ENCODE measurements at regions not wholly inside any gene's neighbourhood (a gene's known extent, or its start where the extent isn't known, plus 50 kb on each side); places are given as distances from the start of the nearest gene placed in this dataset.
A peak's percentile ranks its signal among the peaks of the same experiment; 100 is the strongest.

DNA sequence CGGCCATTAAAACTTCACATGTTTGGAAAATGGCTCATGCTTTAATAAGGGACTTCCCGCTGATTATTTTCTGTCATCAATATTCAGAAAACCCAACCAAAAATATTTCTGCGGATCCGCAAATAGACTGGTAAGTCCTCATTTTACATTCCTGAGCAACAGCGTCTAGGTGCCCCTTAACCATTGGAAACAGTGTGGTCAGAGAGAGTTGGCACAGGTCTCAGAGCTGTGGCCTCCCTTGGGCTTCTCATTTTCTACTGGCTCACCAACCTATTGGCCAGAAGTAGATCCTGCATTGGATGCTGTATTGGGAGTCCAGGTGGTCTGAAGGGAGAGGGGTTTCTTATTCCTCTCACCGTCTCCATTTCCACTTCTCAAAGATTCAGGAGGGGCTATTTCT is 348.1 kb upstream of the DCBLD2 start:
- Histone ChIP-seq H3K4me3 (no peak overlapping the region), H3K36me3 (no peaks in the 10 kb centered on the region), H3K27ac (peak overlapping the region; percentile 66 to 75), H3K4me1 (peaks cover 0 to 86% (median 35%) of the 10 kb centered on the region in 4 donors), H3K27me3 (no peaks in the 10 kb centered on the region), H3K9me3 (no peaks in the 10 kb centered on the region)
- intact Hi-C loops (cut with DNase I; ENCODE audit: low total_unique reads), result no loop called here
- DNase-seq, result no peak
- TF ChIP-seq, protein P1, sequence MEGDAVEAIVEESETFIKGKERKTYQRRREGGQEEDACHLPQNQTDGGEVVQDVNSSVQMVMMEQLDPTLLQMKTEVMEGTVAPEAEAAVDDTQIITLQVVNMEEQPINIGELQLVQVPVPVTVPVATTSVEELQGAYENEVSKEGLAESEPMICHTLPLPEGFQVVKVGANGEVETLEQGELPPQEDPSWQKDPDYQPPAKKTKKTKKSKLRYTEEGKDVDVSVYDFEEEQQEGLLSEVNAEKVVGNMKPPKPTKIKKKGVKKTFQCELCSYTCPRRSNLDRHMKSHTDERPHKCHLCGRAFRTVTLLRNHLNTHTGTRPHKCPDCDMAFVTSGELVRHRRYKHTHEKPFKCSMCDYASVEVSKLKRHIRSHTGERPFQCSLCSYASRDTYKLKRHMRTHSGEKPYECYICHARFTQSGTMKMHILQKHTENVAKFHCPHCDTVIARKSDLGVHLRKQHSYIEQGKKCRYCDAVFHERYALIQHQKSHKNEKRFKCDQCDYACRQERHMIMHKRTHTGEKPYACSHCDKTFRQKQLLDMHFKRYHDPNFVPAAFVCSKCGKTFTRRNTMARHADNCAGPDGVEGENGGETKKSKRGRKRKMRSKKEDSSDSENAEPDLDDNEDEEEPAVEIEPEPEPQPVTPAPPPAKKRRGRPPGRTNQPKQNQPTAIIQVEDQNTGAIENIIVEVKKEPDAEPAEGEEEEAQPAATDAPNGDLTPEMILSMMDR (IDR thresholded peaks at IDR 0.05), result no peak

DNA sequence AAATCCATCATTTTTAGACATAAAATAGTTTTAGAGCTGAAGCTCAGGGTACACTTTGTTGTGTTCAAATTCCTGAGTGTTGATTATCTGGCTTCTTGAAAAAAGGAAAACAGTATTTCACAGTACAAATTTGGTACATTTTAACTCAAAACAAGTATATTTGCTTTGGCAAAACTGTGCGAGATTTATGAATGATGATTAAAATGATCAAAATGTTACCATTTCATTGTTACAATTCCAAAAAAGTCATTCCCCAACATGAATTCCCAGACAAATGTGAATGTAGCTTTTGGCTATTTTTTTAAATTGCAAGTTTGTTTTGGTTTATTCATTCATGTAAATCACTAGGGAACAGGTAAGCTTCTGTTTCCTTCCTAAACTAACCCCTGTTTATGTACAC is 347.4 kb upstream of the DCBLD2 start:
- H3K36me3 ChIP-seq, result no peaks in the 10 kb centered on the region
- intact Hi-C loops (cut with DNase I; ENCODE audit: low total_unique reads), result no loop called here
- no peak for DNase-seq
- TF ChIP-seq, protein P1 (IDR thresholded peaks at IDR 0.05), result no peak
- H3K27me3 ChIP-seq, result no peaks in the 10 kb centered on the region
- peaks cover 0 to 3% (median 0%) of the 10 kb centered on the region in 3 donors for H3K9me3 ChIP-seq
- peak overlapping the region; percentile 66 to 75 for H3K27ac ChIP-seq
- peaks cover 0 to 80% (median 35%) of the 10 kb centered on the region in 4 donors for H3K4me1 ChIP-seq
- no peak overlapping the region for H3K4me3 ChIP-seq

DNA sequence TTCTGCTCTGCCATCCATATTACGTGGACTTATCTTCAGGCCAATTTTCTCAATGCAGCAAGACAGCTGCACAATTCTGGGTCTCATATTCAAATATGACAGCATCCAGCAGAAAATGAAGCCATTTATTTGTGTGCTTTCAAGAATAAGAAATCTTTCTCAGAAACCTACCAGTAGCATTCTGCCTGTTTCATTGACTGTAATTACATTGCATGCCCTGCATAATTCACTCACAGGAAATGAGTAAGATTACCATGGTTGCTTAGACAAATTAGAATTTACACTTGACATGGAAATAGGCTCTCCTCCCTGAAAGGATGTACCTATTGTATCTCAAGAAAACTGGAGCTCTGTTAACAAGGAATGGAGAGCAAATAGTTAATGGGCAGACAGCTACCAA is 346.6 kb upstream of the DCBLD2 start:
- TF ChIP-seq, protein P1 (IDR thresholded peaks at IDR 0.05), result no peak
- peaks cover 0 to 72% (median 34%) of the 10 kb centered on the region in 4 donors for H3K4me1 ChIP-seq
- peaks cover 0 to 3% (median 0%) of the 10 kb centered on the region in 3 donors for H3K9me3 ChIP-seq
- no peaks in the 10 kb centered on the region for H3K27me3 ChIP-seq
- H3K27ac ChIP-seq, result peak overlapping the region; percentile 66 to 75
- no peak overlapping the region for H3K4me3 ChIP-seq
- H3K36me3 ChIP-seq, result no peaks in the 10 kb centered on the region
- intact Hi-C loops (cut with DNase I; ENCODE audit: low total_unique reads), result no loop called here
- no peak for DNase-seq

DNA sequence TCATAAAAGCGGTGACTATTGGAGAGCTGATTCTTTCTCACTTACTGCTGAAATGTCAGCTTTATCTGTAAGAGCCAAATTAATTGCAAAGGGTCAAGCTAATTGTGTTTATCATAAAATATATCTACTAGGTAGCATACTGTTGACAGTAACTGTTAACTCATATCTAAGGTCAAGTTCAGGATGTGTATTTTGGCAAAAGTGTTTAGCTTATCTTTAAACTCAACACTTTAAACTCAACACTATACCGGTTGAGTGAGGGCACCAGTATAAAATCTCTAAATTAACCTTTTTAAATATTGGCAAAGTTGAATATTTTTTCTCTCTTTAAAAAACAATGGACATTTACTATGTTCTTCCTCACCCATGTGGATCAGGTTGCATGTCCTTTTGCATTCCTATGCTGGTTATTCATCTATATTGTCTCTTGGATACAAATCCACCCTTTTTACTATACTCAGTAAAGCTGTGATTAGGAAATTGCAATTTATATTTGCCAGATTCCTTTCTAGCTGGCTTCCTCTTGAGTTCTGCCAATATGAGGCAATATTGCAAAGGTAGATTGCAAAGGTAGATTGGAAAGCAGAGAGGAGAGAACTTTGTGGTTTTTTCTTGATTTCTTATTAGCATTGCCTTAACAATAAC is 344.6 kb upstream of the DCBLD2 start:
- TF ChIP-seq, protein P1 (IDR thresholded peaks at IDR 0.05), result no peak
- H3K27ac ChIP-seq, result peak overlapping the region; percentile 66 to 75
- no peak for DNase-seq
- intact Hi-C loops (cut with DNase I; ENCODE audit: low total_unique reads), result no loop called here
- H3K27me3 ChIP-seq, result no peaks in the 10 kb centered on the region
- no peak overlapping the region for H3K4me3 ChIP-seq
- H3K9me3 ChIP-seq, result peaks cover 0 to 3% (median 0%) of the 10 kb centered on the region in 3 donors
- no peaks in the 10 kb centered on the region for H3K36me3 ChIP-seq
- H3K4me1 ChIP-seq, result peaks cover 0 to 62% (median 36%) of the 10 kb centered on the region in 4 donors

DNA sequence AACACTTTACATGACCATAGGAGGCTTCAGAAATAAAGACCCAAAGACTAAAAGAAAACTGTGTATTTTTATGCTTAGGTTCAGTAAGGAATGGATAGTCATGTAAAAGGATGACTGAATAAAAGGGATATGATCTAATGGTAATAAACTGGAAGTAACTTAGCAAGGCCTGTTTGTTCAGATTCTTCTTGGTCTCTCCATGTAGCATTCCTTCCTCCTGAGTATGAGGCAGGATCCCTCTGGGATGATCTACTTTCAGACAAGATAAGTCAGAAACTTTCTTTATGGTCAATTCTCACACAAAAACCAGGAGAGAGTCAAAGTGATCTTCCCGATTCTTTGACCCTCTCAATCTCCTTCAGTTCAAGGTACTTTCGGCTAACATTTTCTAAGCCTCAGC is 340.8 kb upstream of the DCBLD2 start:
- Histone ChIP-seq H3K9me3 (peaks cover 0 to 3% (median 0%) of the 10 kb centered on the region in 3 donors), H3K27ac (peak overlapping the region; percentile 66 to 72), H3K36me3 (no peaks in the 10 kb centered on the region), H3K4me1 (peaks cover 0 to 41% (median 23%) of the 10 kb centered on the region in 4 donors), H3K4me3 (no peak overlapping the region), H3K27me3 (no peaks in the 10 kb centered on the region)
- DNase-seq, result no peak
- intact Hi-C loops (cut with DNase I; ENCODE audit: low total_unique reads), result no loop called here
- TF ChIP-seq, protein P1 (IDR thresholded peaks at IDR 0.05), result no peak
